Panc1 (cell line): ENCODE measurements at regions not wholly inside any gene's neighbourhood (a gene's known extent, or its start where the extent isn't known, plus 50 kb on each side); places are given as distances from the start of the nearest gene placed in this dataset.

Experiments used
- POLR2AphosphoS5 ChIP-seq: IDR thresholded peaks from 2 replicates; pipeline ENCODE4 v1.6.1; 2012; ENCODE audit warnings: mild to moderate bottlenecking, low read depth, low read length, moderate library complexity
- REST ChIP-seq, 2 experiments: IDR thresholded peaks; 2 replicates each; pipeline ENCODE4 v1.6.1; 2011 to 2012; ENCODE audit warnings: low read depth in 2 of 2, control low read depth in 1 of 2, low read length in 1 of 2, mild to moderate bottlenecking in 1 of 2, moderate library complexity in 1 of 2; ENCODE audit not compliant: insufficient read depth in 1 of 2
- SIN3A ChIP-seq: IDR thresholded peaks from 2 replicates; pipeline ENCODE4 v1.6.1; 2012; ENCODE audit warnings: low read depth, mild to moderate bottlenecking, low read length, moderate library complexity, borderline replicate concordance; ENCODE audit not compliant: insufficient read depth
- TF ChIP-seq, protein P1 (sequence below): fragments of 450-650 bp; IDR thresholded peaks from 2 replicates; pipeline ENCODE4 v1.5.1; 2017; ENCODE audit warnings: mild to moderate bottlenecking

- TF ChIP-seq POLR2AphosphoS5 (no peak), SIN3A (no peak), REST (IDR thresholded peaks at IDR 0.05; ENCODE audit: insufficient read depth in 1 of 2, low read depth in 2 of 2, low read length in 1 of 2) (no peak)
- TF ChIP-seq, protein P1, sequence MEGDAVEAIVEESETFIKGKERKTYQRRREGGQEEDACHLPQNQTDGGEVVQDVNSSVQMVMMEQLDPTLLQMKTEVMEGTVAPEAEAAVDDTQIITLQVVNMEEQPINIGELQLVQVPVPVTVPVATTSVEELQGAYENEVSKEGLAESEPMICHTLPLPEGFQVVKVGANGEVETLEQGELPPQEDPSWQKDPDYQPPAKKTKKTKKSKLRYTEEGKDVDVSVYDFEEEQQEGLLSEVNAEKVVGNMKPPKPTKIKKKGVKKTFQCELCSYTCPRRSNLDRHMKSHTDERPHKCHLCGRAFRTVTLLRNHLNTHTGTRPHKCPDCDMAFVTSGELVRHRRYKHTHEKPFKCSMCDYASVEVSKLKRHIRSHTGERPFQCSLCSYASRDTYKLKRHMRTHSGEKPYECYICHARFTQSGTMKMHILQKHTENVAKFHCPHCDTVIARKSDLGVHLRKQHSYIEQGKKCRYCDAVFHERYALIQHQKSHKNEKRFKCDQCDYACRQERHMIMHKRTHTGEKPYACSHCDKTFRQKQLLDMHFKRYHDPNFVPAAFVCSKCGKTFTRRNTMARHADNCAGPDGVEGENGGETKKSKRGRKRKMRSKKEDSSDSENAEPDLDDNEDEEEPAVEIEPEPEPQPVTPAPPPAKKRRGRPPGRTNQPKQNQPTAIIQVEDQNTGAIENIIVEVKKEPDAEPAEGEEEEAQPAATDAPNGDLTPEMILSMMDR = no peak
These were observed 274.2 kb downstream of the ETNK1 start for GRCh38 chr12:22899184-22899583.
